ENCODE measurements at regions not wholly inside any gene's neighbourhood (a gene's known extent, or its start where the extent isn't known, plus 50 kb on each side); places are given as distances from the start of the nearest gene placed in this dataset.
"Not testable (repeated sequence)": the region's sequence is repeated elsewhere in the genome, so short reads cannot be mapped to it uniquely, and the experiment has no call there.

GRCh38 chr5:60041996-60042664 is 148.6 kb upstream of the PDE4D start:
- not testable (repeated sequence) for DNase-seq

- DNase-seq, result not testable (repeated sequence)
Measured at GRCh38 chr5:60041508-60041907, 148.0 kb upstream of the PDE4D start.

- no peak for DNase-seq
Measured at GRCh38 chr5:60036192-60036938, 142.8 kb upstream of the PDE4D start.

- DNase-seq, result no peak
Measured at GRCh38 chr5:60026161-60026560, 132.6 kb upstream of the PDE4D start.

GRCh38 chr5:60024104-60024503 is 130.6 kb upstream of the PDE4D start:
- DNase-seq, result no peak

GRCh38 chr5:60023255-60023654 is 129.7 kb upstream of the PDE4D start:
- DNase-seq, result no peak

GRCh38 chr5:60020457-60020856 is 126.9 kb upstream of the PDE4D start:
- no peak for DNase-seq

GRCh38 chr5:60018960-60019359 is 125.4 kb upstream of the PDE4D start:
- DNase-seq, result not testable (repeated sequence)

GRCh38 chr5:60018091-60018490 is 124.6 kb upstream of the PDE4D start:
- no peak for DNase-seq

GRCh38 chr5:60014331-60014730 is 120.8 kb upstream of the PDE4D start:
- no peak for DNase-seq

- no peak for DNase-seq
Measured at GRCh38 chr5:60010853-60011252, 117.3 kb upstream of the PDE4D start.

GRCh38 chr5:60010328-60010727 is 116.8 kb upstream of the PDE4D start:
- DNase-seq, result peak in 1 of 2 donors; percentile 2

- no peak for DNase-seq
Measured at GRCh38 chr5:60007729-60008128, 114.2 kb upstream of the PDE4D start.

- no peak for DNase-seq
Measured at GRCh38 chr5:59999056-59999455, 105.5 kb upstream of the PDE4D start.

GRCh38 chr5:59992206-59992605 is 98.7 kb upstream of the PDE4D start:
- no peak for DNase-seq

- peak; percentile 34 to 56 for DNase-seq
Measured at GRCh38 chr5:59988396-59988795, 94.9 kb upstream of the PDE4D start.

- DNase-seq, result no peak
Measured at GRCh38 chr5:59976342-59976741, 82.8 kb upstream of the PDE4D start.

- no peak for DNase-seq
Measured at GRCh38 chr5:59972043-59972442, 78.5 kb upstream of the PDE4D start.

GRCh38 chr5:59959330-59959729 is 65.8 kb upstream of the PDE4D start:
- no peak for DNase-seq

GRCh38 chr5:59956130-59956783 is 62.7 kb upstream of the PDE4D start:
- no peak for DNase-seq

GRCh38 chr5:59955241-59955640 is 61.7 kb upstream of the PDE4D start:
- DNase-seq, result no peak

- no peak for DNase-seq
Measured at GRCh38 chr5:59943452-59944113, 50.1 kb upstream of the PDE4D start.
